22Rv1 (cell line): ENCODE measurements at regions not wholly inside any gene's neighbourhood (a gene's known extent, or its start where the extent isn't known, plus 50 kb on each side); places are given as distances from the start of the nearest gene placed in this dataset.

Experiments used
- CTCF ChIP-seq: fragments of 450-650 bp; IDR thresholded peaks from 2 replicates; pipeline ENCODE4 v1.5.1; 2017; ENCODE audit warnings: mild to moderate bottlenecking
- ZFX ChIP-seq: fragments of 450-650 bp; IDR thresholded peaks from 2 replicates; pipeline ENCODE4 v1.6.1; 2017; ENCODE audit warnings: antibody characterized with exemption, borderline replicate concordance

- no peak for TF ChIP-seq CTCF
- no peak for TF ChIP-seq ZFX
These were observed 256.1 kb upstream of the ARPP21 start for GRCh38 chr3:35383216-35383615.
